H9 (cell line): ENCODE measurements at regions not wholly inside any gene's neighbourhood (a gene's known extent, or its start where the extent isn't known, plus 50 kb on each side); places are given as distances from the start of the nearest gene placed in this dataset.

ENCODE experiments used
- DNase-seq: peaks from one replicate; pipeline ENCODE4 v3.0.0-alpha.2; 2017
- H2AFZ ChIP-seq: one replicate; pipeline ENCODE4 v1.6.1; 2013; ENCODE audit warnings: mild to moderate bottlenecking, low read length, control low read depth, moderate library complexity
- H2AK5ac ChIP-seq: 2 replicates; pipeline ENCODE4 v1.6.1; 2013; ENCODE audit warnings: low read length, control low read depth, mixed read lengths; ENCODE audit not compliant: insufficient read length
- H2BK120ac ChIP-seq: one replicate; pipeline ENCODE4 v1.6.1; 2013; ENCODE audit warnings: low read depth, mild to moderate bottlenecking, low read length, control low read depth, inconsistent platforms; ENCODE audit not compliant: poor library complexity, severe bottlenecking
- H2BK12ac ChIP-seq: 2 replicates; pipeline ENCODE4 v1.6.1; 2013; ENCODE audit warnings: low read length, control low read depth, mixed read lengths, low read depth; ENCODE audit not compliant: insufficient read length
- H2BK15ac ChIP-seq: 2 replicates; pipeline ENCODE4 v1.6.1; 2013; ENCODE audit warnings: low read depth, low read length, control low read depth
- H2BK20ac ChIP-seq: one replicate; pipeline ENCODE4 v1.6.1; 2013; ENCODE audit warnings: low read depth, mild to moderate bottlenecking, low read length, control low read depth, inconsistent platforms; ENCODE audit not compliant: poor library complexity, severe bottlenecking
- H2BK5ac ChIP-seq: 2 replicates; pipeline ENCODE4 v1.6.1; 2013; ENCODE audit warnings: low read length, control low read depth, mixed read lengths; ENCODE audit not compliant: insufficient read length
- H3K14ac ChIP-seq: 2 replicates; pipeline ENCODE4 v1.6.1; 2013; ENCODE audit warnings: low read length, control low read depth; ENCODE audit not compliant: insufficient read depth
- H3K18ac ChIP-seq: 2 replicates; pipeline ENCODE4 v1.6.1; 2013; ENCODE audit warnings: low read depth, mild to moderate bottlenecking, mixed read lengths, low read length, control low read depth; ENCODE audit not compliant: insufficient read length
- H3K23ac ChIP-seq: 2 replicates; pipeline ENCODE4 v1.6.1; 2013; ENCODE audit warnings: low read length, control low read depth, mixed read lengths, low read depth; ENCODE audit not compliant: insufficient read length
- H3K23me2 ChIP-seq: 2 replicates; pipeline ENCODE4 v1.6.1; 2013; ENCODE audit warnings: low read depth, mild to moderate bottlenecking, mixed read lengths, low read length, control low read depth; ENCODE audit not compliant: insufficient read length, poor library complexity, severe bottlenecking
- H3K27ac ChIP-seq: 2 replicates; pipeline ENCODE4 v1.5.1; 2013; ENCODE audit warnings: low read length, control low read depth, mixed read lengths, low read depth; ENCODE audit not compliant: insufficient read length
- H3K27me3 ChIP-seq: 2 replicates; pipeline ENCODE4 v1.6.1; 2013; ENCODE audit warnings: low read length, control low read depth, inconsistent platforms; ENCODE audit not compliant: insufficient read depth
- H3K4ac ChIP-seq: 2 replicates; pipeline ENCODE4 v1.6.1; 2013; ENCODE audit warnings: low read depth, mild to moderate bottlenecking, control low read depth, inconsistent platforms, low read length, moderate library complexity
- H3K4me1 ChIP-seq: 2 replicates; pipeline ENCODE4 v1.6.1; 2013; ENCODE audit warnings: low read length, control low read depth, inconsistent platforms; ENCODE audit not compliant: insufficient read depth
- H3K4me2 ChIP-seq: 2 replicates; pipeline ENCODE4 v1.6.1; 2013; ENCODE audit warnings: low read length, control low read depth, mixed read lengths; ENCODE audit not compliant: insufficient read length, insufficient read depth
- H3K56ac ChIP-seq: 2 replicates; pipeline ENCODE4 v1.6.1; 2013; ENCODE audit warnings: low read depth, mild to moderate bottlenecking, mixed read lengths, low read length, control low read depth; ENCODE audit not compliant: insufficient read length
- H3K79me1 ChIP-seq: 2 replicates; pipeline ENCODE4 v1.6.1; 2013; ENCODE audit warnings: low read depth, mild to moderate bottlenecking, moderate library complexity, low read length, control low read depth, inconsistent platforms; ENCODE audit not compliant: insufficient read depth, poor library complexity, severe bottlenecking
- H3K79me2 ChIP-seq: 2 replicates; pipeline ENCODE4 v1.6.1; 2013; ENCODE audit warnings: low read length, control low read depth, inconsistent platforms; ENCODE audit not compliant: insufficient read depth
- H3K9ac ChIP-seq: 2 replicates; pipeline ENCODE4 v1.6.1; 2013; ENCODE audit warnings: low read length, control low read depth, mixed read lengths; ENCODE audit not compliant: insufficient read length; ENCODE audit errors: extremely low read depth
- H3K9me3 ChIP-seq: one replicate; pipeline ENCODE4 v1.6.1; 2013; ENCODE audit warnings: low read depth, low read length, inconsistent platforms; ENCODE audit not compliant: control insufficient read depth
- H3T11ph ChIP-seq: one replicate; pipeline ENCODE4 v1.6.1; 2013; ENCODE audit warnings: mild to moderate bottlenecking, low read length, control low read depth, inconsistent platforms
- H4K20me1 ChIP-seq: one replicate; pipeline ENCODE4 v1.6.1; 2013; ENCODE audit not compliant: control insufficient read depth, insufficient read length, insufficient read depth
- H4K5ac ChIP-seq: 2 replicates; pipeline ENCODE4 v1.6.1; 2013; ENCODE audit warnings: low read depth, mild to moderate bottlenecking, mixed read lengths, low read length, control low read depth; ENCODE audit not compliant: insufficient read length
- H4K8ac ChIP-seq: replicated peaks from 2 replicates; pipeline ENCODE4 v1.6.1; 2013; ENCODE audit warnings: low read length, control low read depth, mixed read lengths, low read depth; ENCODE audit not compliant: insufficient read length
- H4K91ac ChIP-seq: 2 replicates; pipeline ENCODE4 v1.6.1; 2013; ENCODE audit warnings: low read depth, mild to moderate bottlenecking, moderate library complexity, mixed read lengths, low read length, control low read depth; ENCODE audit not compliant: insufficient read length
- H3K27ac Mint-ChIP-seq, 3 experiments: 2 replicates in 2 of 3; 3 replicates in 1 of 3; pipeline ENCODE4 v1.8.0; 2020 to 2021; ENCODE audit warnings: mixed read lengths in 3 of 3, mild to moderate bottlenecking in 1 of 3, moderate library complexity in 1 of 3
- H3K27me3 Mint-ChIP-seq: 2 replicates; pipeline ENCODE4 v1.8.0; 2021; ENCODE audit warnings: low read depth, mild to moderate bottlenecking, moderate library complexity, mixed read lengths
- H3K36me3 Mint-ChIP-seq, 3 experiments: 2 replicates in 2 of 3; 3 replicates in 1 of 3; pipeline ENCODE4 v1.8.0; 2020 to 2021; ENCODE audit warnings: low read depth in 3 of 3, mixed read lengths in 3 of 3; ENCODE audit not compliant: insufficient read depth in 1 of 3
- H3K4me1 Mint-ChIP-seq, 2 experiments: 2 replicates each; pipeline ENCODE4 v1.8.0; 2020; ENCODE audit warnings: mixed read lengths in 2 of 2
- H3K4me3 Mint-ChIP-seq, 2 experiments: 2 replicates in 1 of 2; 3 replicates in 1 of 2; pipeline ENCODE4 v1.8.0; 2020 to 2021; ENCODE audit warnings: mild to moderate bottlenecking in 2 of 2, mixed read lengths in 2 of 2, moderate library complexity in 1 of 2
- H3K9me3 Mint-ChIP-seq, 2 experiments: 2 replicates in 1 of 2; 3 replicates in 1 of 2; pipeline ENCODE4 v1.8.0; 2020; ENCODE audit warnings: mild to moderate bottlenecking in 2 of 2, mixed read lengths in 2 of 2, moderate library complexity in 1 of 2
- WGBS: extraction: QIAGEN DNeasy Blood & Tissue Kit; methylation state at CpG from one replicate; pipeline ENCODE4 v1.1.7; 2013; ENCODE audit warnings: missing lambda C conversion rate, low lambda C conversion rate, mixed read lengths; ENCODE audit not compliant: insufficient read length; ENCODE audit errors: extremely low coverage; 5-methylcytosine and 5-hydroxymethylcytosine counted together
- TF ChIP-seq, protein P1 (sequence below): fragments of 200-600 bp; sonication (generic); conservative IDR thresholded peaks from 3 replicates; pipeline ENCODE4 v1.8.0; 2021; ENCODE audit warnings: antibody characterized with exemption, mild to moderate bottlenecking

DNA sequence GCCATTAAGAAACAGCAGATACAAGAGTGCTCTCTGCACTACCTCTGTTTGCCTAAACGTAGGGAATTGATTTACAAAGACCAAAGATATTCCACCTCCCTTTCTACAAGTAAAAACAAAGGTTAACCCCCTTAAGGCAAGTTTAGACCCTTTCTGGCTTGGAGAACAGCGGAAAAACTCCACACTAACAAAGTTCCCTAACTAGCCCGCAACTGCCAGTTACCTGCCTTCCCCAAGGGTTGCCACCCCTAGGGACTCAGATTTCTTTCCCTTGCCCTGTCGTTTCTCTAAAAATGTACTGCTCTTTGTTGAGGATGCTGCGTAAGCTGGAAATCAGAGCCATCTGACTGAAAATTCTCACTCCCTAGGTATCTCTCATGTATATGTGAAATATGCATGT lies 627.5 kb upstream of the SOX11 start:
- WGBS: no CpG with 5 or more reads among the region's 5 CpGs
- Histone ChIP-seq H3K56ac (no peak overlapping the region), H3K18ac (no peak overlapping the region), H2BK20ac (no peak overlapping the region), H3K9ac (no peak overlapping the region), H3K23me2 (no peaks in the 10 kb centered on the region), H2AK5ac (no peak overlapping the region), H3K27ac (peak overlapping the region; percentile 70), H3K4me2 (peak overlapping the region; percentile 24), H3K79me1 (no peaks in the 10 kb centered on the region), H3K9me3 (no peaks in the 10 kb centered on the region), H3T11ph (no peak overlapping the region), H3K27me3 (no peaks in the 10 kb centered on the region), H2AFZ (peak overlapping the region; percentile 10), H2BK5ac (no peak overlapping the region), H2BK12ac (no peak overlapping the region), H2BK120ac (peak overlapping the region; percentile 48), H3K14ac (no peak overlapping the region), H4K91ac (no peak overlapping the region), H4K20me1 (no peaks in the 10 kb centered on the region), H4K8ac (no peak overlapping the region), H2BK15ac (no peak overlapping the region), H4K5ac (no peak overlapping the region), H3K23ac (no peak overlapping the region), H3K4me1 (peaks cover 12% of the 10 kb centered on the region; the same call in 1 of the 2 replicates), H3K79me2 (no peaks in the 10 kb centered on the region), H3K4ac (no peak overlapping the region)
- Mint-ChIP-seq H3K9me3 (no peaks in the 10 kb centered on the region), H3K4me1 (peaks cover 16 to 29% of the 10 kb centered on the region in 2 experiments), H3K27me3 (no peaks in the 10 kb centered on the region), H3K27ac (peak overlapping the region; percentile 44 to 66 (median 62); a peak in 3 of 7 replicates), H3K4me3 (no peak overlapping the region; a peak in 1 of 5 replicates), H3K36me3 (no peaks in the 10 kb centered on the region)
- DNase-seq: peak; percentile 42
- TF ChIP-seq, protein P1, sequence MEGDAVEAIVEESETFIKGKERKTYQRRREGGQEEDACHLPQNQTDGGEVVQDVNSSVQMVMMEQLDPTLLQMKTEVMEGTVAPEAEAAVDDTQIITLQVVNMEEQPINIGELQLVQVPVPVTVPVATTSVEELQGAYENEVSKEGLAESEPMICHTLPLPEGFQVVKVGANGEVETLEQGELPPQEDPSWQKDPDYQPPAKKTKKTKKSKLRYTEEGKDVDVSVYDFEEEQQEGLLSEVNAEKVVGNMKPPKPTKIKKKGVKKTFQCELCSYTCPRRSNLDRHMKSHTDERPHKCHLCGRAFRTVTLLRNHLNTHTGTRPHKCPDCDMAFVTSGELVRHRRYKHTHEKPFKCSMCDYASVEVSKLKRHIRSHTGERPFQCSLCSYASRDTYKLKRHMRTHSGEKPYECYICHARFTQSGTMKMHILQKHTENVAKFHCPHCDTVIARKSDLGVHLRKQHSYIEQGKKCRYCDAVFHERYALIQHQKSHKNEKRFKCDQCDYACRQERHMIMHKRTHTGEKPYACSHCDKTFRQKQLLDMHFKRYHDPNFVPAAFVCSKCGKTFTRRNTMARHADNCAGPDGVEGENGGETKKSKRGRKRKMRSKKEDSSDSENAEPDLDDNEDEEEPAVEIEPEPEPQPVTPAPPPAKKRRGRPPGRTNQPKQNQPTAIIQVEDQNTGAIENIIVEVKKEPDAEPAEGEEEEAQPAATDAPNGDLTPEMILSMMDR: no peak
